GM12878 (cell line): ENCODE measurements at regions not wholly inside any gene's neighbourhood (a gene's known extent, or its start where the extent isn't known, plus 50 kb on each side); places are given as distances from the start of the nearest gene placed in this dataset.

Experiments used
- ATAC-seq: fragments of 200-7000 bp; cut with Tn5 transposase; 3 replicates; pipeline ENCODE4 v1.9.1; 2020; ENCODE audit warnings: mild to moderate bottlenecking, moderate library complexity
- BruUV-seq: library from RNA; stranded (reverse); fragments of 400-500 nt; replicated peaks from 2 replicates; lab custom pipeline; 2021; lab: Mats Ljungman, UMichigan
- CTCF ChIA-PET: fragments of 300-600 bp; sonication (Branson Sonifier 250); formaldehyde crosslinking; extraction: SDS; loops from one replicate; lab custom pipeline; 2021; ENCODE audit warnings: inconsistent platforms; lab: Yijun Ruan, JAX
- POLR2A ChIA-PET: fragments of 350-600 bp; formaldehyde crosslinking; extraction: SDS; loops from one replicate; lab custom pipeline; 2021; ENCODE audit warnings: inconsistent platforms; lab: Charles Lee
- RAD21 ChIA-PET: fragments of 300-600 bp; sonication (Branson Sonifier 250); formaldehyde crosslinking; loops from one replicate; lab custom pipeline; 2023; ENCODE audit warnings: antibody characterized with exemption; ENCODE audit not compliant: unreplicated experiment; lab: Charles Lee
- SMC1A ChIA-PET: fragments of 300-600 bp; sonication (Branson Sonifier 250); formaldehyde crosslinking; loops from one replicate; lab custom pipeline; 2023; ENCODE audit not compliant: unreplicated experiment, uncharacterized antibody; lab: Charles Lee
- DNase-seq: peaks from one replicate; pipeline ENCODE4 v3.0.0-alpha.2; 2011; ENCODE audit warnings: low read depth, low spot score
- FAIRE-seq: peaks from 3 replicates; lab custom pipeline; 2011; peaks lifted over from hg19 to GRCh38; lab: Jason Lieb, UNC
- H2AFZ ChIP-seq: 2 replicates; pipeline ENCODE4 v1.6.0; 2011; ENCODE audit warnings: low read depth, low read length, control low read depth; ENCODE audit not compliant: control insufficient read depth
- H3K27ac ChIP-seq: 2 replicates; pipeline ENCODE4 v1.5.1; 2011; ENCODE audit warnings: control low read depth; ENCODE audit not compliant: control insufficient read depth, insufficient read depth
- H3K27me3 ChIP-seq, 2 experiments: replicated peaks in 1 of 2; 2 replicates each; pipeline versions ENCODE4 v1.6.0 to v1.6.1; 2011; ENCODE audit warnings: low read length in 1 of 2; ENCODE audit not compliant: control insufficient read depth in 2 of 2, insufficient read depth in 2 of 2
- H3K36me3 ChIP-seq, 2 experiments: 2 replicates each; pipeline ENCODE4 v1.5.1; 2011; ENCODE audit warnings: low read length in 1 of 2; ENCODE audit not compliant: control insufficient read depth in 2 of 2, insufficient read depth in 2 of 2
- H3K4me1 ChIP-seq: 2 replicates; pipeline ENCODE4 v1.6.1; 2011; ENCODE audit warnings: mild to moderate bottlenecking, low read length, moderate library complexity, mixed read lengths; ENCODE audit not compliant: control insufficient read depth, insufficient read depth
- H3K4me2 ChIP-seq: 2 replicates; pipeline ENCODE4 v1.6.0; 2011; ENCODE audit warnings: control low read depth; ENCODE audit not compliant: control insufficient read depth, insufficient read depth
- H3K4me3 ChIP-seq: fragments of 200-600 bp; sonication (generic); 2 replicates; pipeline ENCODE4 v1.5.1; 2016
- H3K79me2 ChIP-seq: 2 replicates; pipeline ENCODE4 v1.6.0; 2011; ENCODE audit warnings: low read length; ENCODE audit not compliant: control insufficient read depth, insufficient read depth
- H3K9ac ChIP-seq: 2 replicates; pipeline ENCODE4 v1.8.0; 2011; ENCODE audit warnings: low read length, control low read depth, mixed read lengths; ENCODE audit not compliant: control insufficient read depth, insufficient read depth
- H3K9me3 ChIP-seq: replicated peaks from 3 replicates; pipeline ENCODE4 v1.5.1; 2011; ENCODE audit warnings: mild to moderate bottlenecking, low read length; ENCODE audit not compliant: control insufficient read depth, insufficient read depth
- H4K20me1 ChIP-seq: 2 replicates; pipeline ENCODE4 v1.6.0; 2011; ENCODE audit not compliant: control insufficient read depth, insufficient read depth
- IKZF2 ChIP-seq, 2 experiments: fragments of 450-650 bp; IDR thresholded peaks; 2 replicates each; pipeline ENCODE4 v1.6.1; 2017; ENCODE audit warnings: mild to moderate bottlenecking in 2 of 2, moderate library complexity in 2 of 2
- NFYA ChIP-seq: IDR thresholded peaks from 2 replicates; pipeline ENCODE4 v1.6.1; 2011; ENCODE audit warnings: low read depth, mild to moderate bottlenecking, low read length, improper control_type of control experiment, borderline replicate concordance
- POLR2AphosphoS5 ChIP-seq: IDR thresholded peaks from 2 replicates; pipeline ENCODE4 v1.6.1; 2011; ENCODE audit warnings: mild to moderate bottlenecking, low read length, inconsistent platforms
- SIX5 ChIP-seq: IDR thresholded peaks from 2 replicates; pipeline ENCODE4 v1.6.1; 2011; ENCODE audit warnings: mild to moderate bottlenecking, low read depth, low read length, moderate library complexity; ENCODE audit not compliant: severe bottlenecking
- SUZ12 ChIP-seq: fragments of 200-600 bp; sonication (generic); IDR thresholded peaks from one replicate; pipeline ENCODE4 v1.6.1; 2018; ENCODE audit warnings: antibody characterized with exemption, mild to moderate bottlenecking; ENCODE audit not compliant: unreplicated experiment
- TBL1XR1 ChIP-seq: IDR thresholded peaks from 2 replicates; pipeline ENCODE4 v1.6.1; 2012; ENCODE audit warnings: low read depth, low read length, improper control_type of control experiment
- YY1 ChIP-seq: IDR thresholded peaks from 2 replicates; pipeline ENCODE4 v1.6.1; 2011; ENCODE audit warnings: low read depth, mild to moderate bottlenecking, low read length
- ZNF274 ChIP-seq: IDR thresholded peaks from one replicate; pipeline ENCODE4 v1.8.0; 2011; ENCODE audit not compliant: insufficient read length, insufficient read depth
- ZNF384 ChIP-seq: IDR thresholded peaks from 2 replicates; pipeline ENCODE4 v1.6.1; 2012; ENCODE audit warnings: low read depth, mild to moderate bottlenecking, low read length, improper control_type of control experiment, borderline replicate concordance
- ZNF622 ChIP-seq: fragments of 450-650 bp; IDR thresholded peaks from 2 replicates; pipeline ENCODE4 v1.6.1; 2017; ENCODE audit warnings: mild to moderate bottlenecking, inconsistent platforms
- WGBS: methylation state at CpG from one replicate; pipeline ENCODE4 v1.1.6; 2016; ENCODE audit warnings: low lambda C conversion rate; ENCODE audit not compliant: insufficient replicate concordance, insufficient coverage; ENCODE audit errors: missing lambda C conversion rate; 5-methylcytosine and 5-hydroxymethylcytosine counted together
- in situ Hi-C: fragments of 300-500 bp; cut with MboI; formaldehyde crosslinking; loops from 9 replicates; pipeline ENCODE4 v1.14.3; 2018; ENCODE audit warnings: mixed read lengths
- intact Hi-C: fragments of 100-400 bp; cut with micrococcal nuclease; formaldehyde crosslinking; loops from one replicate; pipeline ENCODE4 v1.14.2; 2022; ENCODE audit not compliant: unreplicated experiment
- TF ChIP-seq, protein P1 (sequence below): fragments of 450-650 bp; formaldehyde crosslinking; IDR thresholded peaks from 2 replicates; pipeline ENCODE4 v1.4.0; 2020; ENCODE audit warnings: mild to moderate bottlenecking, moderate library complexity
- TF ChIP-seq, protein P2 (sequence below): fragments of 450-650 bp; formaldehyde crosslinking; IDR thresholded peaks from 2 replicates; pipeline ENCODE4 v1.4.0; 2022; ENCODE audit warnings: mild to moderate bottlenecking, moderate library complexity

DNA sequence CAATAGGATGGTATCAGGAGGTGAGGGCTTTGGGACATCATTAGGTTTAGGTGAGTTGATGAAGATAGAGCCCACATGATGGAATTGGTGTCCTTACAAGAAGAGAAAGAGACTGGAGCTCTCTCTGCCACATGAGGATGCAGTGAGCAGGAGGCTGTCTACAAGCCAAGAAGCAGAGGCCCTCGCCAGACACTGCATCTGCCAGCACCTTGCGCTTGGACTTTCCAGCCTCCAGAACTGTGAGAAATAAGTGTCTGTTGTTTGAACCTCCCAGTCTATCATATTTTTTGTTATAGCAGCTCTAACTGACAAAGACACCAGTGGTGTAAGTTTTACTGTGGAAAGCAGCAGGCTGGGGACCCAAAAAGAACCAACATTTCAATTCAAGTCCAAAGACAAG lies 571.1 kb upstream of the ID2 start:
- Histone ChIP-seq H3K27ac (no peak overlapping the region), H3K4me1 (no peaks in the 10 kb centered on the region), H3K36me3 (no peaks in the 10 kb centered on the region), H4K20me1 (no peaks in the 10 kb centered on the region), H3K79me2 (no peaks in the 10 kb centered on the region), H3K4me2 (no peak overlapping the region), H3K9ac (no peak overlapping the region), H3K27me3 (no peaks in the 10 kb centered on the region), H3K4me3 (no peak overlapping the region), H3K9me3 (no peaks in the 10 kb centered on the region), H2AFZ (no peak overlapping the region)
- SMC1A ChIA-PET: interaction anchor here (0.8 to 1.2 kb wide), 2 partner anchors 15 to 60 kb away, joined by 3 read pairs; no protein-coding TSS in a partner anchor
- RAD21 ChIA-PET: no interaction called here
- no peak for FAIRE-seq
- in situ Hi-C loops (no loop called here), intact Hi-C loops (no loop called here)
- DNase-seq: no peak
- 70% methylated on average over 2 of the region's 2 CpGs for whole genome bisulfite sequencing
- CTCF ChIA-PET: no interaction called here
- TF ChIP-seq ZNF384 (no peak), SIX5 (no peak)
- no peak for ATAC-seq
- POLR2A ChIA-PET: no interaction called here
- BruUV-seq: no TSS peak

DNA sequence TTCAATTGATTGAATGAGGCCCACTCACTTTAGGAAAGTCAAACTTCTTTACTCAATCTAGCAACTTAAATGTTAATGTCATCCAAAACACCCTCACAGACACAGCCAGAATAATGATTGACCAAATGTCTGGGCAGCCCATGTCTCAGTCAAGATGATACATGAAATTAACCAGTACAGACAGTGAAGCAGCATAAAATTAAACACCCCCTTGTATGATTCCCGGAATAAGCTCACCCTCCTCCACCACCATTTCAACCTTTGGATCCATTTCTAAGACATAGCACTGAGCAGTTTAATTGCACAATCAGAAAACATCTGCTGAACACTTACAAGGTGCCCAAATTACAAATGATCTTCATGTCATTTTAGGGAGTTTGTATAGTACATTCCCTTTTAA lies 570.7 kb upstream of the ID2 start:
- Histone ChIP-seq H3K9me3 (no peaks in the 10 kb centered on the region), H3K36me3 (no peaks in the 10 kb centered on the region), H3K4me3 (no peak overlapping the region), H2AFZ (no peak overlapping the region), H3K27ac (no peak overlapping the region), H3K4me2 (no peak overlapping the region), H3K79me2 (no peaks in the 10 kb centered on the region), H3K27me3 (no peaks in the 10 kb centered on the region), H3K9ac (no peak overlapping the region), H4K20me1 (no peaks in the 10 kb centered on the region), H3K4me1 (no peaks in the 10 kb centered on the region)
- ChIA-PET SMC1A (interaction anchor here (1.2 kb wide), 1 partner anchor 15 kb away, joined by 3 read pairs; no protein-coding TSS in a partner anchor), CTCF (no interaction called here), POLR2A (interaction anchor here (0.6 kb wide), 1 partner anchor 396 kb away, joined by 3 read pairs; no protein-coding TSS in a partner anchor), RAD21 (no interaction called here)
- ATAC-seq (no peak), DNase-seq (no peak), FAIRE-seq (no peak)
- in situ Hi-C loops: no loop called here
- intact Hi-C loops: no loop called here
- no TSS peak for BruUV-seq
- 50% methylated on average over 1 of the region's 1 CpG for WGBS
- TF ChIP-seq SIX5 (no peak), IKZF2 (IDR thresholded peaks at IDR 0.05) (no peak), POLR2AphosphoS5 (no peak), TBL1XR1 (no peak), SUZ12 (no peak), YY1 (no peak), NFYA (no peak), ZNF274 (no peak), ZNF622 (no peak)
- TF ChIP-seq, protein P1, sequence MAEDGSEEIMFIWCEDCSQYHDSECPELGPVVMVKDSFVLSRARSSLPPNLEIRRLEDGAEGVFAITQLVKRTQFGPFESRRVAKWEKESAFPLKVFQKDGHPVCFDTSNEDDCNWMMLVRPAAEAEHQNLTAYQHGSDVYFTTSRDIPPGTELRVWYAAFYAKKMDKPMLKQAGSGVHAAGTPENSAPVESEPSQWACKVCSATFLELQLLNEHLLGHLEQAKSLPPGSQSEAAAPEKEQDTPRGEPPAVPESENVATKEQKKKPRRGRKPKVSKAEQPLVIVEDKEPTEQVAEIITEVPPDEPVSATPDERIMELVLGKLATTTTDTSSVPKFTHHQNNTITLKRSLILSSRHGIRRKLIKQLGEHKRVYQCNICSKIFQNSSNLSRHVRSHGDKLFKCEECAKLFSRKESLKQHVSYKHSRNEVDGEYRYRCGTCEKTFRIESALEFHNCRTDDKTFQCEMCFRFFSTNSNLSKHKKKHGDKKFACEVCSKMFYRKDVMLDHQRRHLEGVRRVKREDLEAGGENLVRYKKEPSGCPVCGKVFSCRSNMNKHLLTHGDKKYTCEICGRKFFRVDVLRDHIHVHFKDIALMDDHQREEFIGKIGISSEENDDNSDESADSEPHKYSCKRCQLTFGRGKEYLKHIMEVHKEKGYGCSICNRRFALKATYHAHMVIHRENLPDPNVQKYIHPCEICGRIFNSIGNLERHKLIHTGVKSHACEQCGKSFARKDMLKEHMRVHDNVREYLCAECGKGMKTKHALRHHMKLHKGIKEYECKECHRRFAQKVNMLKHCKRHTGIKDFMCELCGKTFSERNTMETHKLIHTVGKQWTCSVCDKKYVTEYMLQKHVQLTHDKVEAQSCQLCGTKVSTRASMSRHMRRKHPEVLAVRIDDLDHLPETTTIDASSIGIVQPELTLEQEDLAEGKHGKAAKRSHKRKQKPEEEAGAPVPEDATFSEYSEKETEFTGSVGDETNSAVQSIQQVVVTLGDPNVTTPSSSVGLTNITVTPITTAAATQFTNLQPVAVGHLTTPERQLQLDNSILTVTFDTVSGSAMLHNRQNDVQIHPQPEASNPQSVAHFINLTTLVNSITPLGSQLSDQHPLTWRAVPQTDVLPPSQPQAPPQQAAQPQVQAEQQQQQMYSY (CRISPR knock-in tag): no peak
- TF ChIP-seq, protein P2, sequence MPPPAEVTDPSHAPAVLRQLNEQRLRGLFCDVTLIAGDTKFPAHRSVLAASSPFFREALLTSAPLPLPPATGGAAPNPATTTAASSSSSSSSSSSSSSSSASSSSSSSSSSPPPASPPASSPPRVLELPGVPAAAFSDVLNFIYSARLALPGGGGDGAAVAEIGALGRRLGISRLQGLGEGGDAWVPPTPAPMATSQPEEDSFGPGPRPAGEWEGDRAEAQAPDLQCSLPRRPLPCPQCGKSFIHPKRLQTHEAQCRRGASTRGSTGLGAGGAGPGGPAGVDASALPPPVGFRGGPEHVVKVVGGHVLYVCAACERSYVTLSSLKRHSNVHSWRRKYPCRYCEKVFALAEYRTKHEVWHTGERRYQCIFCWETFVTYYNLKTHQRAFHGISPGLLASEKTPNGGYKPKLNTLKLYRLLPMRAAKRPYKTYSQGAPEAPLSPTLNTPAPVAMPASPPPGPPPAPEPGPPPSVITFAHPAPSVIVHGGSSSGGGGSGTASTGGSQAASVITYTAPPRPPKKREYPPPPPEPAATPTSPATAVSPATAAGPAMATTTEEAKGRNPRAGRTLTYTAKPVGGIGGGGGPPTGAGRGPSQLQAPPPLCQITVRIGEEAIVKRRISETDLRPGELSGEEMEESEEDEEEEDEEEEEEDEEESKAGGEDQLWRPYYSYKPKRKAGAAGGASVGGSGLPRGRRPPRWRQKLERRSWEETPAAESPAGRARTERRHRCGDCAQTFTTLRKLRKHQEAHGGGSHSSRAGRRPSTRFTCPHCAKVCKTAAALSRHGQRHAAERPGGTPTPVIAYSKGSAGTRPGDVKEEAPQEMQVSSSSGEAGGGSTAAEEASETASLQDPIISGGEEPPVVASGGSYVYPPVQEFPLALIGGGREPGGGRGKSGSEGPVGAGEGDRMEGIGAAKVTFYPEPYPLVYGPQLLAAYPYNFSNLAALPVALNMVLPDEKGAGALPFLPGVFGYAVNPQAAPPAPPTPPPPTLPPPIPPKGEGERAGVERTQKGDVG (CRISPR knock-in tag): no peak
